SU-DHL-6 (cell line): ENCODE measurements at regions not wholly inside any gene's neighbourhood (a gene's known extent, or its start where the extent isn't known, plus 50 kb on each side); places are given as distances from the start of the nearest gene placed in this dataset.

Experiments
- EZH2phosphoT487 ChIP-seq: fragments of 200-600 bp; sonication (generic), shearing (Covaris generic); conservative IDR thresholded peaks from 2 replicates; pipeline ENCODE4 v1.6.1; 2018; ENCODE audit warnings: mild to moderate bottlenecking, antibody characterized with exemption, low read length, moderate library complexity, mixed read lengths
- TF ChIP-seq, protein P1 (sequence below): fragments of 200-600 bp; sonication (generic); IDR thresholded peaks from one replicate; pipeline ENCODE4 v1.5.1; 2017; ENCODE audit warnings: antibody characterized with exemption, mild to moderate bottlenecking, low read length, moderate library complexity; ENCODE audit not compliant: insufficient read depth, poor library complexity, severe bottlenecking

DNA sequence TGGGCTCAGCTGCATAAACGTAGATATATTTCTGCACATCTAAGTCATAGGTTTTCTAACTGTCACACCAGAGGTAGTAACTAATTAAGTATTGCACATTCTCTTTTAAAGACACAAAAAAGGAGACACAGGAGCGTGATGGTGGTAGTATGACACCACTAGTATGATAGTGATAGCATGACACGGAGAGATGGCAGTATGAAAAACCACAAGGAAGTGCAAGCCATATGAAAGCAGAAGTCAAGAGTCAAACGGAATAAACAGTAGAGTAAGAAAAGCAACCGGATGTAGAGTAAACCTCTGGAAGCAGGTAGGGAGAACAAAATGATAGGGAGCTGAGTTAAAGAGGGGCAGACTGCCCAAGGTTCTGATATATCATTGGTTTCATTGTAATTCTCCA, 382.2 kb upstream of the INTU start:
- TF ChIP-seq, protein P1, sequence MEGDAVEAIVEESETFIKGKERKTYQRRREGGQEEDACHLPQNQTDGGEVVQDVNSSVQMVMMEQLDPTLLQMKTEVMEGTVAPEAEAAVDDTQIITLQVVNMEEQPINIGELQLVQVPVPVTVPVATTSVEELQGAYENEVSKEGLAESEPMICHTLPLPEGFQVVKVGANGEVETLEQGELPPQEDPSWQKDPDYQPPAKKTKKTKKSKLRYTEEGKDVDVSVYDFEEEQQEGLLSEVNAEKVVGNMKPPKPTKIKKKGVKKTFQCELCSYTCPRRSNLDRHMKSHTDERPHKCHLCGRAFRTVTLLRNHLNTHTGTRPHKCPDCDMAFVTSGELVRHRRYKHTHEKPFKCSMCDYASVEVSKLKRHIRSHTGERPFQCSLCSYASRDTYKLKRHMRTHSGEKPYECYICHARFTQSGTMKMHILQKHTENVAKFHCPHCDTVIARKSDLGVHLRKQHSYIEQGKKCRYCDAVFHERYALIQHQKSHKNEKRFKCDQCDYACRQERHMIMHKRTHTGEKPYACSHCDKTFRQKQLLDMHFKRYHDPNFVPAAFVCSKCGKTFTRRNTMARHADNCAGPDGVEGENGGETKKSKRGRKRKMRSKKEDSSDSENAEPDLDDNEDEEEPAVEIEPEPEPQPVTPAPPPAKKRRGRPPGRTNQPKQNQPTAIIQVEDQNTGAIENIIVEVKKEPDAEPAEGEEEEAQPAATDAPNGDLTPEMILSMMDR = no peak
- no peak for TF ChIP-seq EZH2phosphoT487
